H1 (cell line): ENCODE measurements at regions not wholly inside any gene's neighbourhood (a gene's known extent, or its start where the extent isn't known, plus 50 kb on each side); places are given as distances from the start of the nearest gene placed in this dataset.

Experiments
- CTCF ChIA-PET: fragments of 300-600 bp; sonication (Branson Sonifier 250); formaldehyde crosslinking; loops from one replicate; lab custom pipeline; 2021; ENCODE audit not compliant: partially characterized antibody; lab: Charles Lee
- POLR2A ChIA-PET: fragments of 300-600 bp; sonication (Branson Sonifier 250); formaldehyde crosslinking; loops from one replicate; lab custom pipeline; 2021; ENCODE audit warnings: inconsistent platforms; ENCODE audit not compliant: partially characterized antibody; lab: Charles Lee
- DNase-seq, 2 experiments: peaks; one replicate each; pipeline versions ENCODE4 v3.0.0 to v3.0.0-alpha.2; 2010 to 2022; ENCODE audit warnings: low spot score in 2 of 2, low read depth in 1 of 2, mixed read lengths in 1 of 2
- FAIRE-seq: peaks from 2 replicates; lab custom pipeline; 2011; peaks lifted over from hg19 to GRCh38; lab: Jason Lieb, UNC
- H2AFZ ChIP-seq: 2 replicates; pipeline ENCODE4 v1.8.1; 2012; ENCODE audit warnings: low read length, inconsistent platforms
- H2AK5ac ChIP-seq: 2 replicates; pipeline ENCODE4 v1.6.1; 2013; ENCODE audit warnings: low read depth, low read length
- H2BK120ac ChIP-seq: replicated peaks from 2 replicates; pipeline ENCODE3; 2013; ENCODE audit warnings: low read depth, low read length, inconsistent platforms
- H2BK12ac ChIP-seq: 2 replicates; pipeline ENCODE4 v1.6.1; 2013; ENCODE audit warnings: low read depth, low read length
- H2BK15ac ChIP-seq: 2 replicates; pipeline ENCODE4 v1.6.1; 2013; ENCODE audit warnings: low read length
- H2BK20ac ChIP-seq: 2 replicates; pipeline ENCODE4 v1.6.1; 2013; ENCODE audit warnings: low read length
- H2BK5ac ChIP-seq: 2 replicates; pipeline ENCODE4 v1.6.1; 2013; ENCODE audit warnings: low read depth, low read length
- H3K14ac ChIP-seq: 2 replicates; pipeline ENCODE4 v1.6.1; 2013; ENCODE audit warnings: inconsistent platforms; ENCODE audit not compliant: insufficient read length
- H3K18ac ChIP-seq: 2 replicates; pipeline ENCODE4 v1.6.1; 2013; ENCODE audit warnings: low read length; ENCODE audit errors: extremely low read depth
- H3K23ac ChIP-seq: 2 replicates; pipeline ENCODE4 v1.6.1; 2013; ENCODE audit warnings: inconsistent platforms; ENCODE audit not compliant: insufficient read length
- H3K23me2 ChIP-seq: 2 replicates; pipeline ENCODE4 v1.6.1; 2013; ENCODE audit warnings: low read depth, low read length
- H3K27ac ChIP-seq: 2 replicates; pipeline ENCODE4 v1.6.1; 2011; ENCODE audit warnings: low read depth, low read length, inconsistent platforms
- H3K27me3 ChIP-seq, 4 experiments: replicated peaks in 1 of 4; 1 replicate in 1 of 4; 2 replicates in 3 of 4; pipeline versions ENCODE4 v1.6.1 to v1.8.1; 2011 to 2013; ENCODE audit warnings: low read length in 3 of 4, mild to moderate bottlenecking in 3 of 4, inconsistent platforms in 2 of 4, mixed read lengths in 2 of 4, moderate library complexity in 1 of 4; ENCODE audit not compliant: control insufficient read depth in 3 of 4, insufficient read depth in 3 of 4; ENCODE audit errors: extremely low read depth in 1 of 4
- H3K36me3 ChIP-seq, 4 experiments: 2 replicates each; pipeline versions ENCODE4 v1.6.1 to v1.8.1; 2011 to 2013; ENCODE audit warnings: mild to moderate bottlenecking in 4 of 4, low read length in 3 of 4, moderate library complexity in 2 of 4, control low read depth in 1 of 4, inconsistent platforms in 1 of 4; ENCODE audit not compliant: insufficient read depth in 4 of 4, control insufficient read depth in 2 of 4
- H3K4ac ChIP-seq: replicated peaks from 2 replicates; pipeline ENCODE3; 2013; ENCODE audit warnings: low read length, low read depth, mixed read lengths, inconsistent platforms; ENCODE audit not compliant: insufficient read length
- H3K4me1 ChIP-seq, 4 experiments: replicated peaks in 1 of 4; 1 replicate in 1 of 4; 2 replicates in 3 of 4; pipeline versions ENCODE4 v1.6.1 to v1.8.1; 2011 to 2013; ENCODE audit warnings: low read length in 3 of 4, inconsistent platforms in 2 of 4, mixed read lengths in 1 of 4; ENCODE audit not compliant: insufficient read depth in 4 of 4, control insufficient read depth in 3 of 4
- H3K4me2 ChIP-seq, 2 experiments: 2 replicates each; pipeline versions ENCODE4 v1.6.1 to v1.8.1; 2011 to 2013; ENCODE audit warnings: low read depth in 2 of 2, low read length in 2 of 2, control low read depth in 1 of 2, inconsistent platforms in 1 of 2, mild to moderate bottlenecking in 1 of 2; ENCODE audit not compliant: insufficient read depth in 1 of 2
- H3K4me3 ChIP-seq, 4 experiments: fragments of 200-600, 300-600 bp in 1 of 4; sonication (generic), shearing (Covaris generic), sonication (Bioruptor Twin) in 1 of 4; 2 replicates each; pipeline versions ENCODE4 v1.5.1 to v1.8.1; 2011 to 2016; ENCODE audit warnings: low read length in 4 of 4, low read depth in 3 of 4, control low read depth in 2 of 4, inconsistent platforms in 2 of 4, mild to moderate bottlenecking in 2 of 4, mixed read lengths in 1 of 4, moderate library complexity in 1 of 4; ENCODE audit not compliant: insufficient read depth in 2 of 4; ENCODE audit errors: extremely low read depth in 1 of 4
- H3K56ac ChIP-seq: replicated peaks from 2 replicates; pipeline ENCODE3; 2013; ENCODE audit warnings: low read depth, mild to moderate bottlenecking, mixed read lengths, low read length, inconsistent platforms; ENCODE audit not compliant: insufficient read length
- H3K79me1 ChIP-seq: 2 replicates; pipeline ENCODE4 v1.6.1; 2013; ENCODE audit warnings: low read depth, low read length, control low read depth
- H3K79me2 ChIP-seq, 2 experiments: 2 replicates each; pipeline versions ENCODE4 v1.6.1 to v1.8.1; 2012 to 2013; ENCODE audit warnings: low read length in 2 of 2, mild to moderate bottlenecking in 2 of 2, inconsistent platforms in 1 of 2; ENCODE audit not compliant: insufficient read depth in 2 of 2, control insufficient read depth in 1 of 2
- H3K9ac ChIP-seq, 4 experiments: replicated peaks in 1 of 4; 1 replicate in 1 of 4; 2 replicates in 3 of 4; pipeline versions ENCODE4 v1.6.1 to v1.8.1; 2011 to 2013; ENCODE audit warnings: low read depth in 3 of 4, low read length in 3 of 4, control low read depth in 2 of 4, mild to moderate bottlenecking in 2 of 4, moderate library complexity in 2 of 4, inconsistent platforms in 1 of 4; ENCODE audit errors: extremely low read depth in 1 of 4
- H3K9me3 ChIP-seq, 2 experiments: 2 replicates each; pipeline versions ENCODE4 v1.6.1 to v1.8.1; 2012 to 2013; ENCODE audit warnings: mild to moderate bottlenecking in 2 of 2, moderate library complexity in 2 of 2, control low read depth in 1 of 2, inconsistent platforms in 1 of 2, low read depth in 1 of 2, low read length in 1 of 2, mixed read lengths in 1 of 2; ENCODE audit not compliant: insufficient read depth in 2 of 2
- H4K20me1 ChIP-seq, 2 experiments: replicated peaks in 1 of 2; 2 replicates each; pipeline versions ENCODE3 to v1.8.1; 2011 to 2013; ENCODE audit warnings: inconsistent platforms in 2 of 2, low read length in 2 of 2, mild to moderate bottlenecking in 1 of 2; ENCODE audit not compliant: insufficient read depth in 2 of 2, control insufficient read depth in 1 of 2
- H4K5ac ChIP-seq: 2 replicates; pipeline ENCODE4 v1.6.1; 2013; ENCODE audit warnings: low read length, low read depth, mixed read lengths, inconsistent platforms; ENCODE audit not compliant: insufficient read length
- H4K8ac ChIP-seq: 2 replicates; pipeline ENCODE4 v1.8.0; 2013; ENCODE audit warnings: mild to moderate bottlenecking, moderate library complexity, low read length, inconsistent platforms; ENCODE audit not compliant: insufficient read depth; ENCODE audit errors: extremely low read depth
- H4K91ac ChIP-seq: replicated peaks from 2 replicates; pipeline ENCODE3; 2013; ENCODE audit warnings: low read length, mixed read lengths, inconsistent platforms; ENCODE audit not compliant: insufficient read length
- ASH2L ChIP-seq: fragments of 200-600, 300-600 bp; sonication (generic); IDR thresholded peaks from one replicate; pipeline ENCODE4 v1.7.1; 2017; ENCODE audit warnings: low read length
- BACH1 ChIP-seq: IDR thresholded peaks from 2 replicates; pipeline ENCODE4 v1.6.1; 2012; ENCODE audit warnings: low read length, improper control_type of control experiment
- BCL11A ChIP-seq, 2 experiments: IDR thresholded peaks; one replicate each; pipeline ENCODE4 v1.6.1; 2011; ENCODE audit warnings: low read depth in 2 of 2, low read length in 2 of 2, mild to moderate bottlenecking in 2 of 2
- CBX8 ChIP-seq: fragments of 300-800, 300-1000 bp; sonication (generic); IDR thresholded peaks from 2 replicates; pipeline ENCODE4 v1.7.1; 2016; ENCODE audit warnings: low read depth, low read length, borderline replicate concordance
- HDAC2 ChIP-seq, 2 experiments: fragments of 300-600 bp in 1 of 2; sonication (generic) in 1 of 2; IDR thresholded peaks; 2 replicates each; pipeline ENCODE4 v1.6.1; 2011 to 2012; ENCODE audit warnings: low read depth in 2 of 2, low read length in 2 of 2, mild to moderate bottlenecking in 2 of 2, moderate library complexity in 2 of 2, borderline replicate concordance in 1 of 2, inconsistent platforms in 1 of 2
- HDAC6 ChIP-seq: IDR thresholded peaks from one replicate; pipeline ENCODE4 v1.7.1; 2012; ENCODE audit warnings: low read depth, mild to moderate bottlenecking, inconsistent platforms, low read length, moderate library complexity
- KDM4A ChIP-seq: IDR thresholded peaks from one replicate; pipeline ENCODE4 v1.7.1; 2012; ENCODE audit warnings: low read depth, mild to moderate bottlenecking, moderate library complexity, low read length, inconsistent platforms; ENCODE audit not compliant: severe bottlenecking
- MAFK ChIP-seq: IDR thresholded peaks from 2 replicates; pipeline ENCODE4 v1.6.1; 2012; ENCODE audit warnings: low read depth, mild to moderate bottlenecking, improper control_type of control experiment, low read length
- PHF8 ChIP-seq: fragments of 200-600 bp; sonication (generic); conservative IDR thresholded peaks from 2 replicates; pipeline ENCODE4 v1.7.1; 2012; ENCODE audit warnings: low read depth, mild to moderate bottlenecking, inconsistent platforms, low read length, moderate library complexity
- RFX5 ChIP-seq: IDR thresholded peaks from 2 replicates; pipeline ENCODE4 v1.6.1; 2011; ENCODE audit warnings: low read depth, low read length, improper control_type of control experiment, borderline replicate concordance
- RXRA ChIP-seq: IDR thresholded peaks from 2 replicates; pipeline ENCODE4 v1.6.1; 2011; ENCODE audit warnings: low read depth, mild to moderate bottlenecking, low read length, moderate library complexity; ENCODE audit not compliant: insufficient read depth
- SIX5 ChIP-seq: IDR thresholded peaks from 2 replicates; pipeline ENCODE4 v1.6.1; 2011; ENCODE audit warnings: mild to moderate bottlenecking, low read depth, low read length
- TEAD4 ChIP-seq: IDR thresholded peaks from 2 replicates; pipeline ENCODE4 v1.6.1; 2012; ENCODE audit warnings: low read depth, low read length, inconsistent platforms, mixed read lengths
- WGBS, 2 experiments: shearing (Covaris generic) in 1 of 2; methylation state at CpG; one replicate each; pipeline versions ENCODE4 v1.1.6 to v1.1.7; 2013 to 2015; ENCODE audit warnings: low lambda C conversion rate in 2 of 2, mixed read lengths in 2 of 2, inconsistent platforms in 1 of 2, low coverage in 1 of 2, missing lambda C conversion rate in 1 of 2; ENCODE audit not compliant: insufficient replicate concordance in 2 of 2, insufficient coverage in 1 of 2, insufficient read length in 1 of 2; ENCODE audit errors: extremely low coverage in 1 of 2, missing lambda C conversion rate in 1 of 2; 5-methylcytosine and 5-hydroxymethylcytosine counted together

- ChIA-PET CTCF (interaction anchor here (0.6 to 2.4 kb wide), 50 partner anchors 8 to 393 kb away, joined by 3 to 15 read pairs (median 4); no protein-coding TSS in a partner anchor), POLR2A (no interaction called here)
- Histone ChIP-seq H3K14ac (no peak overlapping the region), H4K20me1 (no peaks in the 10 kb centered on the region), H3K9ac (no peak overlapping the region), H2AFZ (peak overlapping the region; percentile 96), H3K23ac (no peak overlapping the region), H4K5ac (no peak overlapping the region), H3K36me3 (no peaks in the 10 kb centered on the region), H2AK5ac (no peak overlapping the region), H2BK12ac (no peak overlapping the region), H2BK15ac (no peak overlapping the region), H2BK20ac (no peak overlapping the region), H4K91ac (no peak overlapping the region), H3K27me3 (peaks cover 0 to 13% (median 9%) of the 10 kb centered on the region in 4 experiments; a peak in 6 of 7 replicates), H3K56ac (no peak overlapping the region), H3K4me1 (no peaks in the 10 kb centered on the region; a peak in 2 of 7 replicates), H4K8ac (no peak overlapping the region), H3K4me2 (peak overlapping the region; percentile 62 to 75), H2BK5ac (no peak overlapping the region), H3K23me2 (peaks cover 2% of the 10 kb centered on the region; the same call in 1 of the 2 replicates), H3K4ac (no peak overlapping the region), H2BK120ac (no peak overlapping the region), H3K4me3 (peak overlapping the region; percentile 32 to 70 (median 34)), H3K18ac (no peak overlapping the region), H3K27ac (no peak overlapping the region), H3K79me1 (no peaks in the 10 kb centered on the region), H3K79me2 (no peaks in the 10 kb centered on the region), H3K9me3 (no peaks in the 10 kb centered on the region)
- 6% methylated on average over 46 of the region's 46 CpGs; no CpG with 5 or more reads in 1 of the 2 experiments for WGBS, 2 experiments
- DNase-seq: peak; percentile 54 to 93
- FAIRE-seq: peak; percentile 68
- TF ChIP-seq KDM4A (peak; percentile 78), TEAD4 (peak; percentile 69; the same call in 1 of the 2 replicates), BACH1 (peak; percentile 70), PHF8 (0 out of 2 replicates have a peak, but pooled peaks have one; percentile 19), CBX8 (no peak), RXRA (no peak), HDAC6 (no peak), HDAC2 (IDR thresholded peaks at IDR 0.05; ENCODE audit: borderline replicate concordance in 1 of 2, low read depth in 2 of 2, low read length in 2 of 2) (peak; percentile 46 to 67; a peak in 1 of 4 replicates), MAFK (no peak), BCL11A (IDR thresholded peaks at IDR 0.05; ENCODE audit: low read depth in 2 of 2, low read length in 2 of 2) (no peak), ASH2L (no peak), SIX5 (no peak), RFX5 (no peak)
Measured at GRCh38 chr15:98292442-98293240, 332.1 kb downstream of the ARRDC4 start.
